Ramos (cell line): ENCODE measurements at regions not wholly inside any gene's neighbourhood (a gene's known extent, or its start where the extent isn't known, plus 50 kb on each side); places are given as distances from the start of the nearest gene placed in this dataset.
"Not testable (repeated sequence)": the region's sequence is repeated elsewhere in the genome, so short reads cannot be mapped to it uniquely, and the experiment has no call there.

ENCODE experiments used
- in situ Hi-C: fragments of 300-500 bp; cut with MboI; formaldehyde crosslinking; loops from one replicate; pipeline ENCODE4 v1.14.3; 2022; ENCODE audit warnings: low sequenced_read_pairs; ENCODE audit not compliant: unreplicated experiment

- in situ Hi-C loops = no loop called here
Measured at GRCh38 chr5:167271511-167271910, 1019.9 kb upstream of the WWC1 start.

GRCh38 chr5:167280111-167280510, 1011.3 kb upstream of the WWC1 start:
- in situ Hi-C loops = no loop called here

DNA sequence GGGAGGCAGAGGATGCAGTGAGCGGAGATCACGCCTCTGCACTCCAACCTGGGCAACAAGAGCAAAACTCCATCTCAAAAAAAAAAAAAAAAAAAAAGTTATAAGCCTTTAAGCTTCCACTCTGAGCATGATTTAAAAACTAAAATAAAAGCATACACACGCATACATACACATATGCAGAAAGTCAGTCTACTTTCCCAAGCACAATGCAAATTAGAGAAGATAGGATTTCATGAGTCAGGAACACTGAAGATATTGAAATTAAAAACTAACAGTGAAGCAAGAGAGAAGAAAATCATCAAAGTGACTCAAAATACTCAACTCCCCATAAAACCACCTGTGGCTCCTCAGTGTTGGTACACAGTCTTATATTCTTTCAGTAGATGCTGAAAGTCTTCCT, 1009.5 kb upstream of the WWC1 start:
- in situ Hi-C loops = no loop called here

DNA sequence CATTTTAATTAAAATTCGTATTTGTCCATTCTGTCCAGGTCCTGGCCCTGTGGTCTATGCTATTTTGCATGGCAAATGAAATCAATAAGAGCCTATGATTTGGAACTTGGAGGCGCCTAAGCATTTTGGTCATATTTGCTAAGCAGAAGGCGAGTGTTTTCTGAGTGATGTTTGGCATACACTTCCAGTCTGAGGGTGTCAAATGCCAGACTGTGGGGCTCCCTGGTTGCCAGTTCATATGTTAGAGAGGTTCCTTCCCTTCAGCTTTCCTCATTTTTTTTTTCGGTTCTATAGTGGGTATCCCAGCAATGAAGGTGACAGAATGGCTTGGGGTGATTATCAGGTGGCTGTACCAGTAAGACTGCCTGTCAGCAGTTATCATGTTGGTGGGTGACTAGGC, 1007.8 kb upstream of the WWC1 start:
- in situ Hi-C loops = no loop called here

- in situ Hi-C loops = no loop called here
Measured at GRCh38 chr5:167284222-167284890, 1007.1 kb upstream of the WWC1 start.

- in situ Hi-C loops = no loop called here
Measured at GRCh38 chr5:167285591-167285990, 1005.9 kb upstream of the WWC1 start.

- in situ Hi-C loops = no loop called here
Measured at GRCh38 chr5:167286891-167287290, 1004.6 kb upstream of the WWC1 start.

GRCh38 chr5:167290478-167290877, 1001.0 kb upstream of the WWC1 start:
- in situ Hi-C loops = no loop called here

DNA sequence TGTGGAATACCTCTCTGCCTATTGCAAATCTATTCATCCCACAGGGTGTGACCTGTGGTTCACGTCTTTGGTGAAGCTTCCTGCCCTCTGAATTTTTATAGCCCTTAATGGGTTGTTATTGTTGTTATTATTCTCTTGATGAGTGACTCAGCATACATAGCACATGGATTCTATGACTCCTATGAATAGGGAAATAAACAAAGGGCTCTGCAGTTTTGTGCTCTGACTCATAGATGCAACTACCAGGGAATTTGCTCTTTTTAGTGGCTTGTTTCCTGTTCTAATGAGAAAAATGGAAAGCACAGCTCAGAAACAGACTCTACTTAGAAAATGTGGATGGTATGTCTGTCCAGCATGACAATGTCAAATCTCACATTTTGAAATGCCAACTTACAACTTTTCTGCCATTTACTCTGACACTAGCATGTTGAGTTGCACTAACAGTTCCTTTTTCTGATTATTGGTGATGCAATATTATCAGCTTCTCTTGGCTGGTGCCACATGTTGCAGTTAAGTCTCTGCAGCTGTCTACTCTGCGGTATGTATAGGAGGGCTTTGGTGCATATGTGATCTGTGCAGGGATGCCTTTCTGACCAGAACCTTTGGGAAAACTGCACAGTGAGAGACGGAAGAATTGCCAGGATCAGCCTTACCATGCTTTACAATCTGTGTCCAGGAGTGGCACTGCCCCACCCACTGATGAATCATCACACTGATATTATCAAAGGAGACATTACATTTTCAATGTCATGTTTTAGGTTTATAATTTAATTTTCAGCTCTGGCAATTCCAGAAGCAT, 996.4 kb upstream of the WWC1 start:
- in situ Hi-C loops = no loop called here

- in situ Hi-C loops = no loop called here
Measured at GRCh38 chr5:167295681-167296005, 995.8 kb upstream of the WWC1 start.

- in situ Hi-C loops = no loop called here
Measured at GRCh38 chr5:167296066-167296465, 995.4 kb upstream of the WWC1 start.

- in situ Hi-C loops = no loop called here
Measured at GRCh38 chr5:167296661-167297060, 994.8 kb upstream of the WWC1 start.

DNA sequence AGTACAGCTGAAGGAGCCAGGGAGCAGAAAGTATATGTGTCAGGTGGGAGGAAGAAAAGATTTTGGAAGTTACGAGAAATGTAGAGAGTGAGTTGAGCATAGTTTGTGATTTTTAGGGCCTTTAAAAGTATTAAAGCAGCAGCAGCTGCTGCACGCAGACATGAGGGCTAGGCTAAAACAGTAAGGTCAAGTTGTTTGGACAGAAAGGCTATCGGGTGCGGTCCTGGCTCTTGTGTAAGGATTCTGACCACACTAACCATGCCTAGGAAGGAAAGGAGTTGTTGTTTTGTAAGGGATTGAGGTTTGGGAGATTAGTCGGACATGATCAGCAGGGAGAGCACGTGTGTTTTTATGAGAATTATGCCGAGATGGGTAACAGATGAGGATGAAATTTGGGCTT, 991.6 kb upstream of the WWC1 start:
- in situ Hi-C loops = not testable (repeated sequence)

- in situ Hi-C loops = no loop called here
Measured at GRCh38 chr5:167303582-167303981, 987.9 kb upstream of the WWC1 start.

- in situ Hi-C loops = no loop called here
Measured at GRCh38 chr5:167304834-167305469, 986.5 kb upstream of the WWC1 start.

- in situ Hi-C loops = no loop called here
Measured at GRCh38 chr5:167305591-167306213, 985.7 kb upstream of the WWC1 start.

- in situ Hi-C loops = no loop called here
Measured at GRCh38 chr5:167307042-167307441, 984.4 kb upstream of the WWC1 start.

DNA sequence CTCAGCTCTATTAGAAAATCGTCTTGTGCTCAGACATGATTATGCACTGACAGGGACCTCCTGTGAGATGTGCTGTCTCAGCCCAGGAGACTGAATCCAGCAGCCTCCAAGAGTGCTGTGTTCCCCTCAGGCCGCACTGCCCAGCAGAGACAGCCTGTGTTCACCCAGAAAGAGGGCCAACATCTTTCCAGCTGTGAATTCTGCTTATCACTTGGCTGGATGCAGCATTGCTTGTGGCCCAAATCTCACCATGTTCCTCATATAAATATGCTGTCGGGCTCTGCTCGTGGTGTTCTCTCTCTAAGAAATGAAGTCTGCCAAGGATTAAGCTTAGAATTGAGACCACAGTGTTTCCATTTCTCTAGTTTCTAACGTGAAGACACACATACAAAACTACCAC, 983.0 kb upstream of the WWC1 start:
- in situ Hi-C loops = no loop called here

DNA sequence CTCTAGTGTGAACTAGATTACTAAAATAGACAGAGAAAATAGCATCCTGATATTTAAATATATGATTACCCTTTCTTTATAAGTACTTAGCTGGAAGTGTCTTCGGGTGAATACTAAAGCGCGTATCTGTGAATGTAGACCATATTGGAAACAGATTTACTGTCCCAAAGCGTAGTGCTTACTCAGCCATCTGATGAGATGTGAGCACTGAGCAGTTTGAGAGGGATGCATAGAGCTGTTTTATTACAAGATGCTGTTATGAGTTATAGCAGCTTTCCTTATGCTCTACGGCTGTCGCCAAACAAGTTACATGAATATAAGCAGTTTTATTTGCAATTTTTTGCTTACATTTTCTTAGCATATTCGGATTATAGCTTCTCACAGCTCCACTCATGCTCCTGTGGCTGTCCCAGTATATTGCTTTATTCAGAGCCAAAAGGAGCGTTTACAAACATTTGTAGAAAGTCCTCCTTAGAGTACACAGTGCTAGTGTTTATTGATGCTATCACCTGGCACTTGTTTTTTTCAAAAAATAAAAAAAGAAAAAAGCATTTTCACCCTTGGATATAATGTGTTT, 981.4 kb upstream of the WWC1 start:
- in situ Hi-C loops = no loop called here

- in situ Hi-C loops = no loop called here
Measured at GRCh38 chr5:167311340-167311739, 980.1 kb upstream of the WWC1 start.

- in situ Hi-C loops = no loop called here
Measured at GRCh38 chr5:167312225-167312624, 979.2 kb upstream of the WWC1 start.
